NCI-H1417 (cell line): ENCODE measurements at regions not wholly inside any gene's neighbourhood (a gene's known extent, or its start where the extent isn't known, plus 50 kb on each side); places are given as distances from the start of the nearest gene placed in this dataset.

Experiments
- DNase-seq, 3 experiments: peaks; one replicate each; lab custom pipeline; 2025; lab: John Stamatoyannopoulos, UW

DNA sequence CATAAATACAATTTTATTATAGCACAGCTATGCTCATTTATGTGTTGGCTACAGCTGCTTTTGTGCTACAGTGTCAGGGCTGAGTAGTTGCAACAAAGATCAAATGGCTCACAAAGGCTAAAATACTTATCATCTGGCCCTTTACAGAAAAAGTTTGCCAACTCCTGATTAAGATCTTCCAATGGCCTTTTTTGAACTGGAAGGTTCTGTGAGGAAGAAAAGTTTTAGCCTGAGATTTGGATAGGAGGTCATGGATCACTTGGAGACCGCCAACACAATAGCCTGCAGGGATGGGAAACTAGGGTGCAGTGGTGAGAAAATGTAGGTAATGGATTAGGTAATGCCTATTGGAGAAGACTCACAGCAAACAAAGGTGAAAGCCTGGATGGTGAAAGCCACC lies 169.8 kb downstream of the NOC3L start:
- no peak for DNase-seq

DNA sequence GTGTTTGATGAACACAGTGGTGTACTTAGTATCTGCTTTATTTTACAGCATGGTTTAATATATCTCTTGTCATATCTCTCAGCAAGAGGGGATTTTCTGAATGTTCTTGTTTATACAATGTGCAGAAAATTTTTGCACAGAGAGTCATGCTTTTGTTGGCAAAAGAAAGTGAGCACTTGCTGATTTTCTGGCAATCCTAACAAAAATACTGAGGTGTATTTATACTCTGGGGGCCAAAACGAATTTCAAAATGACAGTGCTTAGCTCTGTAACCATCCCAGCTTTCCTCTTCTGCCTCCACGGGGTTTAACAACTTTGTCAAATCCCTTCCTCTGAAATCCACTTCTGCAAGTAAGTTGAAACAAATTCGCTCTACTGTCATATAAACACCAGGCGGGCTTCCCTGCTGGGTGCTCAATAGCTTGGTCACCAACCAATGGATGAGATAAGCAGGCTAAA lies 169.2 kb downstream of the NOC3L start:
- DNase-seq: no peak

DNA sequence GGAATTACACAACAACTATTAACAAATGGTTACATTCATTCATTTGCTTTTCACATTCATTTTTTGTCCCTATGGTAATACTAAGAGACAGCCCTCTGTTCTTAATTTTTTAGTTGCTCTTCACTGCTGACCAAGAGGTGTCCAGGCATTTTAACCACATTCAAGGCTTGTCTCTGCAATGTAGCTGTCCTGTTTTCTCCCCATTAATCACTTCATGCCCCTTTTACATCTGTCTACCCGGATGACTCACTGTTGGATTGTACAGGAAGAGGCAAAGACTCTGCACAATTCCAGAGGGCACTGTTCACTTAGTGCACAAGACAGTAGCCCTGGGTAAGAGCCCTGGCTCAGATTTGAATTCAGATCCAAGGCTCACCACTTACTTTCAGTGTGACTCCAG lies 168.5 kb downstream of the NOC3L start:
- DNase-seq: no peak

DNA sequence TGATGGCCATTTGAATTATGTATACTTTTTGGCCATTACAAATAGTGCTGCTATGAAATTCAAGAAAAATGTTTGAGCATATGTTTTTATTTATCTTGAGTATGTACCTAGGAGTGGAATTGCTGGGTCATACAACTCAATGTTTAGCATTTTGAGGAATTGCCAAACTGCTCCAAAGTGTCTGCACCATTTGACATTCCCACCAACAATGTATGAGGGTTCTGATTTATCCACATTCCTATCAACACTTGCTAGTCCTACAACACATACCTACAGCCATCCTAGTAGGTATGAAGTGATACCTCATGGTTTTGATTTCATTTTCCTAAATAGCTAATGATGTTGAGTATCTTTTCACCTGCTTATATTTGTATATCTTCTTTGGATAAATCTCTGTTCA lies 165.5 kb downstream of the NOC3L start:
- no peak for DNase-seq

DNA sequence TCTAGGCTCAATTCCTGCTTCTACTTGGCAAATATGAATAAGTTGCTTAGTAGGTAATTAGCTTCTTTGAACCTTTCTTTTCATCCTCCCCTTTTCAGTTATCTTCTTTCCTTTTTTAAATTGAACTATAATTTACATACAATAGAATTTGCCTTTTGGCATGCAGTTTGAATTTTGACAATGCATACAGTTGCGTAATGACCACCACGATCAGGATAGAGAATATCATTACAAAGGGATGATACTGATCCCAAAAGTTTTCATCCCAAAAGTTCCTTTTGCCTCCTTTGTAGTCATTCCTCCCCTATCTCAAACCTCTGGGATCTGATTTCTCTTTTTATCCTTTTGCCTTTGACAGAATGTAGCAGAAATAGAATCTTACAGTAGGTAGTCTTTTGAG lies 164.4 kb downstream of the NOC3L start:
- DNase-seq: no peak

DNA sequence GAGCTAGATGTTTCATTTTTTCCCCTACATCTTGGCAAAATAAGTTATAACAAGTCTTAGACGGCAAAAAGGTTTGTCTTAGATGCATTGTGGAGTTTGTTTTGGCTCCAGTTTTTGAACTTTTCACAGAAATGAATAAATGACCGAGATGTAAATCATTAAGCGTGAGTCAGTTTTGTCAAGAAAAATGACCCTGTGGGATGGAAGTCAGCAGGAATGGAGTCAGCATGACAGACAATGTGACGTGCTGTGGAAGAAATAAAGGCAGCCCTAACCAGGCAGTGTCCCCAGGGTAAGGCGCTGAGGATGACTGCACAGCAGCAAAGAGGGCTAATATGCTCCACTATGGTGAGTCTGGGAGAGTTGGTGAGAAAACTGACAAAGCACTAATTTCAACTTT lies 163.2 kb downstream of the NOC3L start:
- no peak for DNase-seq

DNA sequence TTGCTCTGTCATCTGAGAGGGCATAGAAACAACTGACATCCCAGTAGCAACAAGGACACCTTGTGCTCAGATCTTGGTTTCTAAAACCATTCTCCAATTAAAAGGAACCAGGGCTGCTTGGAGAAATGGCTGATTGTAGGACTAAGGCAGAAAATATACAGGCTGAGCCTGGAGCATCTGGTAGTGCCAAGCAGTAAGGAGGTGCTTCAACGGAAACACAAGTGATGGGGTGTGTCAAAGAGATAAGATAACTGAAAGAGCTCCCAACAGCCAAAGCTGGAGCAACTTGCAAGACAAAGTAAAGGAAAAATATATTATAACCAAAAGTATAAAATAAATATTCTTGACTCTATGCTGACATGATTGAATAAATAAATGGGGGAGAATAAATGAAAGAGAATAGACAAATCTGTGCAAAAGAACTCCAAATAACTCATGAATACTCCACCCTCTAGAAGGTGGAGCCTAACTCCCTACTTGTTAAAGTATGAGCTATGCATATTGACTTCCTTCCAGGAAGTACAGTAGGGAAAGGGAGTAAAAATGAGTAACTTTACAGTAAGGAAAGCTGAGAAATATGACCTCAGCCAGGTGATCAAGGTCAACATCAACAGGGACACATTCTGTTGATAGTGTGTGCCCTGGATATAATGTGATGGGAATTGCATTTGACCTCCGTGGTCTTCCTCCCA lies 162.4 kb downstream of the NOC3L start:
- no peak for DNase-seq

DNA sequence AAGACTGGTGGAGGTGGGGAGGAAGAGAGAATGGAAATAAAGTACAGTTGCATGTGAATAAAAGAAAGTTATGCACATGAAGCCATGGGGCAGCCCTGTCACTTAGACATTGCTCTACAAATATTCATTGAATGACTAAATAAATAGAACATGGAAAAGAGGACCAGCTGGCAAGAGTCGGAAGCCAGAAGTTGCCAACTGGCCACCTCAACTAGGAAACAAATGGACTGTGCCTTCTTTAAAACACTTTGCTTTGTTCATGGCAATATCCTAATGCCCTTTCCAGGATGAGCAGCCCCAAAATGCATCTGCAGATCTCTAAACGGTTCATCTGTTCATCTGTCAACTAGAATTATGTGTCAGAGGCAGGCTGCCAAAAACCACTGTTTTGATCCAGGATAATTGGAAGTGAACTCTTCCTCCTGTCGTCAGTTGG lies 157.3 kb downstream of the NOC3L start:
- DNase-seq: peak in 1 of 3 experiments; percentile 4

DNA sequence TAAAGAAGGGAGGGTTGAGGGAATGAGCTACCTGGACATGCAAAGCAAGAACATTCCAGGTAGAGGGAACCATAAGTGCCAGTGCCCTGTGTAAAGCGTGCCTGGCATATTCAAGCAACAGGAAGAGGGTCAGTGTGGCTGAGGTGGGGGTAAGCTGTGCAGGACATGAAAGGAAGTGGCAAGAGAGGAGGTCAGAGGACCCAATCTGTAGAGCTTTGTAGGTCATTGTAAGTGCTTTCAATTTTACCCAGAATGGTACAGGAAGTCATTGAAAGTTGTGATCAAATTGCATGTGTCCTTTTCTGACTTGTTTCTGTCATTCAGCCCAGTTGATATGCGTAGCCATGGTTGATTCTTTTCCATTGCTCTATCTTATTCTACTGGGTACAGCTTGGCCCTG lies 156.6 kb downstream of the NOC3L start:
- DNase-seq: no peak

DNA sequence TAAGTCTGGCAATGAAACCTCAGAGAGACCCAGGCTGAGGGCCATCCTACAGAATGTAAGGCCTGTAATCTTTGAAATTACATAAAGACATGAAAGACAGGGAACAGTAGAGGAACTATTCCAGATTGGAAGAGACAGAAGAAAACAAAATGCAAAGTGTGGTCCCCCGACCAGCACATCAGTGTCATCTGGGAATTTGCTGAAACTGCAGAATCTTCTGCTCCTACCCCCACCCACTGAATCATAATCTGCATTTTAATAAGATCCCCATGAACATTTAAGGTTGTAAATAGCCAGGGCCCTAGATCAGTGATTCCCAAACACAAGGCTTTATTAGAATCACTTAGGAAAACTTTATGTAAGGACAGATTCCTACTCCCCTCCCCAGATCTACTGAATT lies 154.4 kb downstream of the NOC3L start:
- no peak for DNase-seq

DNA sequence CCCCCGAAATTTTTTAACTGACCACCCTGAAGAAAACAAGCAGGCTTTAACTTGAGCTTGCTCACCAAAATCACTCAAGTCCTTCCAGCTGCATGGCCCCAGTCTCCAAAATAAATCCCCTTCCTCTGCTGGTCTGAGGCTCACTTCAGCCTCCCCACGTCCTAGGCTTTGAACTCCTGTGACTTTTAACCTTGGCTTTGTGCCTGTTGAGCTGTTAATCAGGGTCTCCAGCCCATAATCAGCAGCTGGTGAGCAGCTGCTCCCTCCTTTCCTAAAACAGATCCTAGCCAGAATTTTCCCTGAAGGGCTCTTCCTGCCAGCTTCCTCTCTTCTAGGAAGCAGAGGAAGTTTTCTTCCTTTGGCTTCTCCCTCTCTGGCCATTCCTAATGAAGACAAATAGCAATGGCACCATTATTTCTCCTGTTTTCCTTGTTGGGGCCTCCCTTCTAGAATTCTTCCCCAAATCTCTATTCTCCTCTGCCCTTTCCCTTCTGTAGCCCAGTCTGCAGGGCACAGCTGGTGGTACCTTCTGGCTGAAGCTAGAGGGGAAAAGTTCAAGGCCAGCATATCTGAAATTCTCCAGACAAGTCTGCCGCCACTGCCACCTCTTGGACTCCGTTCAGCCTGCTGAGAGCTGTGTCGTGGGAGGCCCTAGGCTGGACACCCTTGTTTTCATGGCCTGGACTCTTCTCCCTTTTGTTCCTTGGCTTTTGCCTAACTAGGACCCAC lies 152.1 kb downstream of the NOC3L start:
- DNase-seq: no peak

DNA sequence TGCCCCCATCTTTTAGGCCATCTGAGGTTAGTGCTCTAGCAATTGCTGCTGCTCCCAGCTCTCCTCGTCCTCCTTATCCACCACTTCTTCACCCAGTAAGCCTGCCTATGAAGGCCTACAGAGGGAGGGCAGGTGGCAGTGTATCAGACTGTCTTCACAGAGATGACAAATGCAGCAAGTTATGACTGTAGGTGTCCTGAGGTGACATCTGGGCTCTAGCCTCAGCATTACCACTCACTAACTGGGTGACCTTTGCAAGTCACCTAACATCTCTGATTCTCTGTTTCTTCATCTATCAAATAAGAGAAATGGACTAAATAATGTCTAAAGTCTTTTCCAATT lies 151.6 kb downstream of the NOC3L start:
- DNase-seq: no peak

DNA sequence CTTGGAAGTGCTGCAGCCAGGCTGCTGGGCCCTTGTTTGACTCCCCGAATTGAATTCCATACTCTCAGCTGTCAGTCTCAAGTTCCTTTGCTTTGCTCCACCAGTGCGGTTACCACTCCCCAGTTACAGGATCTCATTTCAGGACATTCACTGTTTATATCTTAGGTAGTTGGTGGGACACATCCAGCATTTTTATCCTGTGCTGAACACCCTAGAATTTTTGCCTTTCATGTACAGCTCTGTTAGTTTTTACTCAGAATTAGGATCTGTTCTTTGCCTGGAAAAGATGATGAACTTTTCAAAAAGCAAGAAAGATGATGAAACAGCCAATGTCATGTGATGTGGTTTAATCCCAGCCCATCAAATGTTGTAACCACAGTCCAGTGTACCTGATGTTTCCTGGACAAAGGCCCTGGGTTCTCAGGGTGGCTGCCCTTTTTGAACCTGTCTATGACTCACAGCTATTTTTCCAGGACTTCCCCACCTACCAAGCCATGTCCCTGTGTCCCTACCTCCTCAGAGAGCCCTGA lies 149.7 kb downstream of the NOC3L start:
- no peak for DNase-seq

DNA sequence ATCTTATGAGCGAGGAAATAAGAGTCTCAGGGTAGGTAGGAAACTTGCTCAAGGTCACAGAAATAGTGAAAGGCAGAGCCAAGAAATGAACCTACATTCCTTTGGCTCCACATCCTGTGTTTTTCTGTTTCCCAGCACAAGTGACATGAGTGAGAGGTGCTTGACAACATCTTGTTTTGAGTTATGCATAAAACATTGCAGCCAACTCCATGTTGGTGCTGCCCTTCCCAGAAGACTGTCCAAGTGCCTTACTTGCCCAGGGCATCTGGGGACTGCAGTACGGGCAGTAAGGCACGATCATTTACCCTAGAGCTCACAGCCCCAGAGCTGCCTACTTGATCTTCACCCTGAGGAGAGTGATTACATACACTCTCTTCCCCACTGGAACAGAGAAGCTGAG lies 148.8 kb downstream of the NOC3L start:
- DNase-seq: no peak

DNA sequence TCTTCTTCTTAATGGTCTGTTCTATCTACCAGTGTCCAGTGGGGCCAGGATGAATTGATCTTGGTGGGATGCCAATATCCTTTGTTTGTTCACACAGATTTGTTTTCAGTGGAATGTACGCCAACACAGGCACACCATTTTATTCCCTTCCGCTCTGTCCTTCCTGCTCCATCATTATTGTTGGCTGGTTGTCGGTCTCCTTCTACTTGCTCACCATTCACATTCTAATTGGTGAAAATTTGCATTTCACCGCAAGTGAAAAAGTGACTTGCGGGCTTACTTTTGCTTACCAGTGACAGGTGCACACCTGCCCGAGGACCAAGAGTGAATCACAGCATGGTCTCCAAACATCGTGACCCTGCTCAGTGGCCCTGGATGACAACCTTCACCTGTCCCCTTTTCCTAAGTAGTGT lies 148.3 kb downstream of the NOC3L start:
- no peak for DNase-seq

DNA sequence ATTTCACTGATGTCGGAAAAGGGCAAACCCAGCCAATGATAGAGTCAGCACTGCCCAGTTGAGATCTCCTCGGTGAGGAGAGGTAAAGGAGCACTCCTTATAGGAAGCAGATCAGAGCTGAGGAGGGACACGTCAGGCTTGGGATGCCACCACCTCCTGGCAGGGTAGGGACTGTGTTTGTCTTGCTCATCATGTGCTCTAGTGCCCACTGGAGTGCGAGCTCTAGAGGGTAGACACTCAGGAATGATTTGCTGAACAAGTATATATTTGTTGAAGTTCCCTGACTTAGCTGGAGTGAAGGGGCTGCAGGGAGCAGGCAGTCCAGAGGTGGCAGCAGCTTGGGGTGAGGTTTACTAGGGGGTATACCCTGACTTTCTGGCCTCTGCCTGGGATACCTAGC lies 146.5 kb downstream of the NOC3L start:
- no peak for DNase-seq

DNA sequence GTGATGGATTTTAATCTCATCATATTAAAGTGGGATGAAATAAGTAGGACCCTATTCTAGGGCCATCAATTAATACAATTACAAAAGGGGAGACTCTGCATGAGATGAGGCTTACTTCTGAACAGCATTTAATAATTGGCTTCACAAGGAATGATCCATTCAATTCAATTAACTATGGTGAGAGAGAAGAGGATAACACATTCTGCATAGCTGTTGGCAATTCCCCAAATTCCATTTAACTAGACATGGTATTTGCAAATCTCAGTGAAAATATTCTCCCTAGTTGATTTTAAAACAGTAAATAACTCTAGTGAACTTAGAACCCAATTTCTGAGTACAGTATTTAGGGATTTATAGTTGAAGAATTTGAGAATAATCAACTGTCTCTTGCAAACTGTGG lies 145.3 kb downstream of the NOC3L start:
- DNase-seq: no peak

DNA sequence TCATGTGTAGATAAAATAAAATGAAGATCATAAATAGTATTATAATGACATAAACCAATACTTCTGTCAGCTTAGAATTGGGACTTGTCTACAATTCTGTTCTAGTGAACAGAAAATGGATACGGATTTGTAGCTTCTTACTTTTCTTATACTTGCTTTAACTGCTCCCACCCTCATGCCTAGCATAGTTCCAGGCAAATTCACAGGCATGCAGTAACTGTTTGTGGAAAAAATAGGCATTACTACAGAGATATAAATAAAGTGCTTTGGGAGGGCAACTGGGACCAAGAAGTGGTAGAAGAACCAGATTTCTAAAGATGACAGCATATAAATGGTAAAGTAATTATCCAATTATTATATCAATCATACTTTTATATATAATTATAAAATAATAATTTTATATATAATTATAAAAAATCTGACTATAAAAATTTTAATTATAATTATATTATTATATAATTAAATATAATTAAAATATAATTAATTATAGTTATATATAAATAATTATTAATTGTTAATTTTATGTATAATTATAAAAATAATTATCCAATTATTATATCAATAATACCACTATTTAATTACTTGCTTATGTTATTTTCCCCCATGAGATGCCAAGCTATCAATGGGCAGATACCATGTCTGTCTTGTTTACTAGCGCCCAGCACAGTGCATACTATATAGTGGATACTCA lies 144.1 kb downstream of the NOC3L start:
- DNase-seq: no peak

DNA sequence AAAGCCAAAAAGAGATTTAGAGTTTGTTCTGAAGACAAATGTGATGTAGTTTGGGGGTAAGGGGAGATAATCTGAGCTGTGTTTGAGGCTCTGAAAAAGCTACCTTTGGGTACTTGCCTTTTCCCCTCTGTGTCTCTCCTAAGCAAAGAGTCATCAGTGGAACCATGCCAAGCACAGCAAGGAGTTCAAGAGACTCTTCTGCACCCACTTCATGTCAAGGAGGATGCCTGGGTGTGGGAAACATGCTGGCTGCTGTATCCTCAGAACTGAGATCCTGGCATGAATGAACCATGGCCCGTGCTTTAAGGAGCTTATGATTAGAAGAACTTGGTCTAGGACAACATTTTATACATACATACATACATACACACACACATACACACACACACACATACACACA lies 142.9 kb downstream of the NOC3L start:
- peak in 2 of 3 experiments; percentile 1 to 66 for DNase-seq

DNA sequence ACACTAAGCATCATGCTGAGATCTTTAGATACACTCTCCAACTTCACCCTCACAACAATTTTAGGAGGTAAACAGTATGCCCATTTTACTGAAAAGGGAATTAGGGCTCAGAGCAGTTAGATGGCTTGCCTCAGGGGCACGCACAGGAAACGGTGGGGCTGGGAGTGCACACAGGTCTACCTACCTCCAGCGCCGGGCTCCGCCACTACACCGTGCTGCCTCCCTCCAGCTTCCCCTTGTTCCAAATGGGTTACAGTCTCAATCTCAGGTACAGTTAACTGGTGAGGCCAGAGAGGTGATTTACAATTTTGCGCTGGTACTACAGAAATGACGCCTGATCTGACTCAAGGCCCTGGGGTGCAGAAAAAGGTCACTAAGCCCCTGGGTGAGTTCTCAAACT lies 142.0 kb downstream of the NOC3L start:
- DNase-seq: no peak

DNA sequence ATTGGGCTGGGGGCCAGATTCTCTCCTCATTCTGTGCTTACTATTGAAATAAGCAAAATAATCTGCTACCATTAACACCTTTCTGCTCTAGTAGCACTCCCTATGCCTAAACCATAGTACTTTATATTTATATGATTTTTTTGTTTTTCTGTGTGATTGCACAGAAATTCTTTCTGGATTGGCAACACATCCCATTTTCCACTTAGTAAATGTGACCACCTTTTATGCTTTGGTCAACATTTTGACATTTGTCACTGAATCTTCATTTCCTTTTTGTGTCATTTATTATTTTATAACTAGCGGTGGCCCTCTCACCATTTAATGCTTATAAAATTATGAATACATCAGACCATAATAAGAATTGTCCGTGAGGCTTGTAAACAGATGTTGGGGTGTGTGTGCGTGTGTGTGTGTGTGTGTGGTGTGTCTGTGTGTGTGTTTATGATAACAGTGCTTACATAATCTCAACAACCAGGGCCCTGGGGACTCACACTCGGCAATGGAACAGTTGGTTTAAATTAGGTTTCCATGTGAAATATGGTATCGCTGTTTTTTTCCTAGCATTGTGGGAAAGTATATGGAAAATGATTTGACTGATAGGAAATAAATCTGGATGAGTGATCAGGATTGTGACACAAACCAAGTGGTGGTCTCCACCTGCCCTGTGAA lies 138.9 kb downstream of the NOC3L start:
- DNase-seq: no peak

DNA sequence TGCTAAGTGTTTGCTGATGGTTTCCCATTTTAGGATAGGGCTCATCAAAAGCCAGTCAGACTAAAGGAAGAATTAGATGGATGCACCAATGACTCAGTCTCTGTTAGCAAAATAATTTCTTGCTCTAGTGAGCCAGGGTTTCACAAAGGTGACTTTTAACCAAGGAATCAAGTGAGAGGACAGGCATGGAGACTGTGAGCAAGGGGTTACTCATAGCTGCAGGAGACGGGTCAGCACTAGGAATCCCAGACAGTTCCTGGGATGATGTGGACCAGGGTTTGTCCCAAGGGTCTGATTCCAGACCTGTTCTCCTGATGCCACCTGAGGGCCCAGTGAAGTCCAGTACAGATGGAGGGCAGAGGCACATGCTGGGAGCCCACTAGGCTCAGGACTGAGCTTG lies 138.1 kb downstream of the NOC3L start:
- no peak for DNase-seq
